GM21447 (cell line): ENCODE measurements at regions not wholly inside any gene's neighbourhood (a gene's known extent, or its start where the extent isn't known, plus 50 kb on each side); places are given as distances from the start of the nearest gene placed in this dataset.
A peak's percentile ranks its signal among the peaks of the same experiment; 100 is the strongest.
"Not testable (repeated sequence)": the region's sequence is repeated elsewhere in the genome, so short reads cannot be mapped to it uniquely, and the experiment has no call there.

ENCODE experiments used
- ATAC-seq: cut with Tn5 transposase; IDR thresholded peaks from one replicate; pipeline ENCODE4 v1.9.1; 2021; ENCODE audit not compliant: unreplicated experiment

DNA sequence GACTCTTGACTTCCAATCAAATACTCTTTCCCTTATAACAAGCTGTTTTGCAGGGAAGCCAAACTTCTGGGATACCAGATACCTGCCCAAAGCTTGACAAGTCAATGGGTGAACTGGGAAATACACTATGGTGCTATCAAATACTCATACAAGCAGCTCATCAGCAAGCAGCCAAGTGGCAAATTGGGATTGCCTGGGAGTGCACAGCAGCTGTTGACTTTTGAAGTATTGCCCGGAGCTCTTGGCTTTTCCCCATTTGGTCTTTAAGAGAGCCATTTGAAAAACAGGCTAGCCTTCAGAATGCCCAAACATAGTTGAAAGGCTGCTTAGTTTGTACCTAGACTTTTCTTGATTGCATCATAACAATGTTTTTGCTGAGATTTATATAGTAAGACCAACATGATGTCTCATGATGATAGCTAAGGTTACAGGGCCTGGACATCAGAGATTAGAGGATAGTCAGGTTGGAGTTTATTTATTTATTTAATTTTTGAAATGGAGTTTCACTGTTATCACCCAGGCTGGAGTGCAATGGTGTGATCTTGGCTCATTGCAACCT lies 210.1 kb upstream of the ZNF608 start:
- ATAC-seq, result no peak

GRCh38 chr5:124957063-124957462 lies 210.6 kb upstream of the ZNF608 start:
- ATAC-seq, result no peak

- ATAC-seq, result no peak
Measured at GRCh38 chr5:124960266-124960665, 213.8 kb upstream of the ZNF608 start.

DNA sequence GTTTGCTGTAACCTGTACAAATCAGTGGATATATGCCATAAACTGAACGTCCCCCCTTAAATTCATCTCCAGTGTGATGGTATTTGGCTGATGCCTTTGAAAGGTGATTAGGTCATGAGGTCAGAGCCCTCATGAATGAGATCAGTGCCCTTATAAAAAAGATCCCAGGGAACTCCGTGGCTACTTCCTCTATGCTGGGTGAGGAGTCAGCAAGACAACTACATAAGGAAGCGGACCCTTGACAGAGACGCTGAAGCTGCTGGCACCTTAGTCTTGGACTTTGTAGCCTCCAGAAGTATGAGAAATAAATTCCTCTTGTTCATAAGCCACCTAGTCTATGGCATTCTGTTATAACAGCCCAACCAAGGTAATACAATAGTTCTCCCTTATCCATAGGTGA lies 215.1 kb upstream of the ZNF608 start:
- no peak for ATAC-seq

DNA sequence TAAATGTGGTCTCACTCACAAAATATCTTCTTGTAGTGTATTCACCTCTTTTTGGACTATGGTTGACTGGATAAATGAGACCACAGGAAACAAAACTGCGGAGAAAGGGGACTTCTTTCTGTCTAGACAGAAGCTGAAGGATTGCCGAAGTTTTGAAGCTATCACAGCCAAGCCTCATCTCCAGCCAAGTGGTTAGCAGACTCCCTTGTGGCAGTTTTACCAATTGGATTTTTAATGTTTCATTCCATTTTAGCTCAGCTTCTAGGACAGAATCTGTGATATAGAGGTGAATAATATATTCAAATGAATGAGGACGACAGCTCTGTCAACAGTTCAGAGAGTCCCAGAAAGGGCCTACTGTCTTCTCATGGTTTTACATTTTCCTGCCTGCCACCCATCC lies 215.7 kb upstream of the ZNF608 start:
- ATAC-seq, result no peak

DNA sequence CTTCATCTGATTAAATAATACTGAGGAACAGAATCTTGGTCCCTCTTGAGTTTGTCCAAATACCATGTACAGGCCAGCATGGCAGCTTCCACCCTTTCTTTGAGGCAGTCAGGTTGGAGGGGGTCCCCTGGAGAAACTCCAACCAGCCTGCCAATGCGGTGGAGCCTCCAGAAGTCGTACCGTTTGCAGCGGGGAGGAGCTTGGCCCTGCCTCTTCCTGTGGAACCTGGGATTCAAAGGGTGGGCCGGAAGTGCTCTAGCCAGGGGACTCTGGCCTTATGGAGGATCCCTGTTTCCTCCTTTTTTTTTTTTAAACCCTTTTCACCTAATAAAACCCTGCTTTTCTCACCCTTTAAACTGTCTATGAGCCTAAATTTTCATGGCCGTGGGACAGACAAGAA lies 216.3 kb upstream of the ZNF608 start:
- no peak for ATAC-seq

GRCh38 chr5:124963236-124963919 lies 216.9 kb upstream of the ZNF608 start:
- ATAC-seq, result no peak

DNA sequence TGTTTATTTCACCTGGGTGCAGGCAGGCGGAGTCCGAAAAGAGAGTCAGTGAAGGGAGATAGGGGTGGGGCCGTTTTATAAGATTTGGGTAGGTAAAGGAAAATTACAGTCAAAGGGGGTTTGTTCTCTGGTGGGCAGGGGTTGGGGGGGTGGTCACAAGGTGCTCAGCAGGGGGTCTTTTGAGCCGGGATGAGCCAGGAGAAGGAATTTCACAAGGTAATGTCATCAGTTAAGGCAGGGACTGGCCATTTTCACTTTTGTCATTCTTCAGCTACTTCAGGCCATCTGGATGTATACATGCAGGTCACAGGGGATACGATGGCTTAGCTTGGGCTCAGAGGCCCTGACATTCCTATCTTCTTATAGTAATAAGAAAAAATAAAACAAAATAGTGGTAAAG lies 220.3 kb upstream of the ZNF608 start:
- ATAC-seq, result not testable (repeated sequence)

DNA sequence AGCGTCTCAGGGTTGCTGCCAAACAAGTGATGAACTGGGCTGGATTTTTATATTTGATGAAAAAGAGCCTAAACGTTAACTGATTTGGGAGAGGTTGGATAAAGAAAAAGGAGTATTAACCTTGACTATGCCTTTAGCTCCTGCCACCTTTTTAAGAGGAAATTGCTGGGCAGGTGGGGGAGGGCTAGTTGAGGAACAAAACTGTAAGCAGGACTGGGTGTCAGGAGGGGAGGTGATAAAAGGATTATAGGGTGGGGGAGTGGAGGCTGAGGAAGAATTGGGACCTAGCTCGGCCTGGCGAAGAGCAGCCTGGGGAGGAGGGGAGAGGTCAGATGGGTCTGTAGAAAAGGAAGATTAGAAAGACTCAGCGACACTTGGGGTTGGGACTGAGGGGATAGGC lies 223.9 kb upstream of the ZNF608 start:
- not testable (repeated sequence) for ATAC-seq

GRCh38 chr5:124972703-124973102 lies 226.3 kb upstream of the ZNF608 start:
- no peak for ATAC-seq

DNA sequence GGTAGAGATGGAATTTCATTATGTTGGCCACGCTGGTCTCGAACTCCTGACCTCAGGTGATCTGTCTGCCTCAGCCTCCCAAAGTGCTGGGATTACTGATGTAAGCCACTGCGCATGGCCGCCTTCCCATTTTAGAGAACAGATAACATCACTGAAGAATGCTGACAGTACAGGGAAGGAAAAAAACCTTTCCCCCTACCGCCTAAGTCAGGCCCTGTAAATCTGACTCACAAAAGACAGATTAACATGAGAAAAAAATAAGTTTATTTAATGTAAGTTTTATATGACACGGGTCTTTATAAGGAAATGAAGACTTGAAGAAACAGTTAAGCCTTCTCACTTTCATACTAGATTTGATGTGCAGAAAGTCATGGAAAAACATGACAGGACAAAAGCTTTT lies 227.2 kb upstream of the ZNF608 start:
- ATAC-seq, result no peak

DNA sequence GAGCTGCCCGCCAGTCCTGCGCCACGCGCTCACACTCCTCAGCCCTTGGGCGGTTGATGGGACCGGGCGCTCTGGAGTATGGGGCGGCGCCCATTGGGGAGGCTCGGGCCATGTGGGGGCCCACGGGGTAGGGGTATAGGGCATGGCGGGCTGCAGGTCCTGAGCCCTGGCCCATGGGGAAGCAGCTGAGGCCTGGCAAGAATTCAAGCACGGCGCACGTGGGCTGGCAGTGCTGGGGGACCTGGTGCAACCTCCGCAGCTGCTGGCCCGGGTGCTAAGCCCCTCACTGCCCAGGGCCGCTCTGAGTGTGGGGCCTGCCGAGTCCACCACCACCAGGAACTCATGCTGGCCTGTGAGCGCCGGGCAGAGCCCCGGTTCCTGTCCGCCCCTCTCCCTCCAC lies 229.6 kb upstream of the ZNF608 start:
- no peak for ATAC-seq

DNA sequence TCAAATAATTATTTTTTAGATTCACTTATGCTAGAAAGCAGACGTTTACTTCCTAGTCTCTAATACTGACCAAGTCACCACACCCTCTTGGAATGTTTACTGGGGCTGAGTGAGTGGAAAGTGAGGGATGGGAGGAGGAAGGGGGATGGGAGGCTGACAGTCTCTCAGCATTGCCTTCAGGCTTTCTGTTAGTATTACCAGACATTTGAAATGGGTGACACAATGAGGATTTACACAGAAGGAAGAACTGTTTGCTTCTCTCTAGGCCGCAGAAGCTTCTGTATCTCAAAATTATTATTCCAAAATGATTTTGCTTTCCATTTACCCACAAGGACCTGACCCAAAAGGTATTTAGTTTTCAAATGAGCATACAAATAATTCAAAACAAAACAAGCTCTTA lies 232.8 kb upstream of the ZNF608 start:
- ATAC-seq, result no peak

DNA sequence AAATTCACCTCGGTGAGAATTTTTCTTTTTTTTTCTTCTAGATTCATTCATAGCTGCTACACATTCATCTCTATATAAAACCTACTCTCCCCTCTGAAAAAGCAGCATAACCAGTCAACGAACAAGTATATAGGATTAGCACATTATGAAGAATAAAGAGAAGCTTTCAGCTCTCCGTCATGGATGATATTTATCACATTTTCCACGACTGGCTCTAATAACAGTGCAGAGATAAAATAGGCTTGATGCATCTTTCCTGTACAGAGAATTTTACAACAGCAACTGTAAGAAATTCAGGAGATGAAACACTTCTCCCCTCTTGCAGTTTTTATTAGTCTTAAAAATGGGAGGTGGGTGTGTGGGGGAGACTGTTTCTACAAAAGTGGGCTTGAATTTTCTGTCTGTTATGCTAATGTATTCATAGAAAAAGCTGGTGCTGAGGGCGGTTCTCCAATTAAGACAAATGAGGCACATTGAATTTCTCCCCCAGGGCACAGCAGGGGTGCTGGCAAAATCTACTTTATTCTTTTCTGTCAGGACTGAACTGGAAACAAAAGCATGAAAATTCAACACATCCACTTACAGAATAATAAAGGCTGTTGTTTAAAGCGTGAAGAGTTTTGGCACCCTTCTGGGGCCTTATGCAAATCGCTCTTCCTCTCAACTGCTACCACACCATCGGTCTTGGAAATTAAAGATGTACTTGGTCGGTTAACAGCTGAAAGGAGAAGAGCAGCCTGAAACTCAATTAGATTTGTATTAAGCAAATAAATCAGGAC lies 233.9 kb upstream of the ZNF608 start:
- ATAC-seq, result peak; percentile 98

DNA sequence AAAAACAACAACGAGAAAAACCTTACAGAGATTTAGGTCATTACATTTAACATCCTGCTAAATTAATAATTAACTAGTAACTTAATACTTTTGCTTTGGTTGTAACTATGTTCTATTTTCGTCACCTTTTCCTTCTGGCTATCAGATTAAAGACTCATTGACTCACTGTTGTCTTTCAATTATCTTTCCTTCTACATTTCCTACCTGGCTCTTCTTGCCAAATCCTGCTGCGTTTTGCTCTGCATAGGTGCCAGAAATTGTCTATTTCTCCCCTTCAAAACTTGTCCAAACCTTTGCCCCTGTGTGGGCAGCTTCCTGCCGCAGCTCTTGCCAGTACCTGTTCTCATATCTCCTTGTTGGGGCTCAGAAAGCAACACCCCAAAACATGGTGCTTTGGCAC lies 235.5 kb upstream of the ZNF608 start:
- no peak for ATAC-seq

DNA sequence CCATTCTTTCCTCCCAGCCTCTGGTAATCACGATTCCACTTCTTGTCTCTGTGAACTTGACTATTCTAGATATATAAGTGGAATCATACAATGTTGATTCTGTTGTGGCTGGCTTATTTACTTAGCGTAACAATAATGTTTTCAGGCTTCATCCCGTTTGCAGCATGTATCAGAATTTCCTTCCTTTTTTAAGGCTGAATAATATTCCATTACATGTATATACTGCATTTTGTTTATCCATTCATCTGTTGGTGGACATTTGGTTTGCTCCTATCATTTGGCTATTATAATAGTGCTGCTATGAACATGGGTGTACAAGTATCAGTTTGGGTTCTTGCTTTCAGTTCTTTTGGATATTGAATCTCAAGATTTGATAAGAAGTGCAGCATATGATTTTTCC lies 239.7 kb upstream of the ZNF608 start:
- ATAC-seq, result no peak

GRCh38 chr5:124986667-124987066 lies 240.2 kb upstream of the ZNF608 start:
- no peak for ATAC-seq

GRCh38 chr5:124987786-124988185 lies 241.3 kb upstream of the ZNF608 start:
- not testable (repeated sequence) for ATAC-seq

- no peak for ATAC-seq
Measured at GRCh38 chr5:124990723-124991122, 244.3 kb upstream of the ZNF608 start.

- no peak for ATAC-seq
Measured at GRCh38 chr5:124995421-124995820, 249.0 kb upstream of the ZNF608 start.

GRCh38 chr5:124996023-124996763 lies 249.8 kb upstream of the ZNF608 start:
- no peak for ATAC-seq

DNA sequence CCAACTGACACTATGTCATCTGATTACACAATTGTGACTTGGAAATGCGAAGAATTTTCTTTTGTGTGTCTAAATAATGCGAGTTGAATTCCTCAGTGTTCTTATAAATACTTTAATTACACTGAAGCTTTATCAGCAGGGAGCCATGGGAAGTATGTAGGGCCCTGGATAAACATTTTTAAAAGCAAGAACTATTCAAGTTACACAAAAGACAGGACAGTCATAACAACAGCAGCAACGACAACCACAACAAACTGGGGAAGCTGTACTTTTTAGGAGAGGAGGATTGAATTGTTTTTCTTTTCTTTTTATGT lies 250.3 kb upstream of the ZNF608 start:
- ATAC-seq, result no peak
